ENCODE measurements at regions not wholly inside any gene's neighbourhood (a gene's known extent, or its start where the extent isn't known, plus 50 kb on each side); places are given as distances from the start of the nearest gene placed in this dataset.

DNA sequence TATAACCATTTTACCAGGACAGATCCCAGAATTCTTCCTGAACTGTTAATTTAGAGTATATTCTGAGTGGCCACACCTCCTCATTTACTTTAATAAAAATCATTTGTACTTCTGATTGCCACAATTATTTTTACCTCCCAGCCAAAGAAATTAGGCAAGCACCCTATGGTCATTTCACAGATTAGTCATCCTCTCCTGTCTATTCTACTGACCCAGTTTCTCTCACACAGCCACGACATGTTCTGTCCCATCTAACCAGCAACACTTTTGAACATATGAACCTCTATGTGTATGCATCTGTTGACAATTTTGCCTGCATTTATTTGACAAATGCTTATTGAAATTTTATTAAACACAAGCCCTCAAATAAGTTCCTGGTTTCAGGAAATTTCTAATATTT, 202.6 kb upstream of the STXBP5 start:
- no peak overlapping the region for H3K4me3 Mint-ChIP-seq (ENCODE audit: unreplicated experiment)
- H3K27ac Mint-ChIP-seq (ENCODE audit: unreplicated experiment): no peak overlapping the region

DNA sequence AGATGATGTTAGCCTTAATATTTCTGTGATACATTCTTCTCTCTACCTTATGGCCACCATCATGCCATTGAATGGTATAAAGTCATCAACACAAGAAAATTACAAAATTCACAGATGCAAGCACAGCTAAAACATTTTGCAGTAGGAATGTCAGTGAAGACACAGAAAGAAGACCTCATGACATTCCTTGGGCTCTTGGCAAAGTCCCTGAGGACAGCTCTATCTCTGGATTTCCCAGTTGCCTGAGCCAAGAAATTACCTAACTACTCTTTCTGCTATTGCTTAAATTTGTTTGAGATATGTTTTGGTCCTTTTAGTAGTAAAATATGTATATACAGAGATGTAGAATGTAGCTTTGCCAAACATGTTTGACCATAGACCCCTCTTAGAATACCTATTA, 201.0 kb upstream of the STXBP5 start:
- H3K4me1 Mint-ChIP-seq (ENCODE audit: low read depth, unreplicated experiment): peaks cover 12% of the 10 kb centered on the region
- no peak overlapping the region for H3K4me2 ChIP-seq (ENCODE audit: low read length)
- FAIRE-seq: no peak

More for the DNA sequence above, 202.6 kb upstream of the STXBP5 start:
- TF ChIP-seq CTCF (IDR thresholded peaks at IDR 0.05; ENCODE audit: insufficient read depth, low read depth, low read length): no peak
- TF ChIP-seq EZH2 (IDR thresholded peaks at IDR 0.05; ENCODE audit: insufficient read depth, low read length): no peak
- H3K36me3 Mint-ChIP-seq (ENCODE audit: low read depth, unreplicated experiment): no peaks in the 10 kb centered on the region
- H3K4me1 ChIP-seq (ENCODE audit: insufficient read depth, low read length): no peaks in the 10 kb centered on the region
- H3K9me3 Mint-ChIP-seq (ENCODE audit: unreplicated experiment): no peaks in the 10 kb centered on the region
- H3K9ac ChIP-seq (ENCODE audit: low read length): no peak overlapping the region
- peaks cover 16% of the 10 kb centered on the region for H3K4me1 Mint-ChIP-seq (ENCODE audit: low read depth, unreplicated experiment)
- DNase-seq (ENCODE audit: low read depth) (no peak), FAIRE-seq (peak; percentile 59)
- no peak overlapping the region for H3K27ac ChIP-seq (ENCODE audit: low read depth, low read length)
- no peaks in the 10 kb centered on the region for H3K36me3 ChIP-seq (ENCODE audit: insufficient read depth, low read length)
- H3K79me2 ChIP-seq (ENCODE audit: insufficient read depth, low read length): no peaks in the 10 kb centered on the region
- no peaks in the 10 kb centered on the region for H3K27me3 Mint-ChIP-seq (ENCODE audit: low read depth, unreplicated experiment)
- no peak overlapping the region for H3K4me3 ChIP-seq (ENCODE audit: insufficient read depth, low read depth, low read length)
- no peaks in the 10 kb centered on the region for H4K20me1 ChIP-seq (ENCODE audit: insufficient read depth, low read length)
- H3K4me2 ChIP-seq (ENCODE audit: low read length): no peak overlapping the region
- H3K27me3 ChIP-seq (ENCODE audit: insufficient read depth, low read length): no peaks in the 10 kb centered on the region
- no peaks in the 10 kb centered on the region for H3K9me3 ChIP-seq (ENCODE audit: insufficient read depth, low read depth, low read length)
- no peak overlapping the region for H2AFZ ChIP-seq (ENCODE audit: low read depth, low read length)

More for the DNA sequence above, 201.0 kb upstream of the STXBP5 start:
- H3K4me3 Mint-ChIP-seq (ENCODE audit: unreplicated experiment): no peak overlapping the region
- no peaks in the 10 kb centered on the region for H3K36me3 Mint-ChIP-seq (ENCODE audit: low read depth, unreplicated experiment)
- H3K9me3 ChIP-seq (ENCODE audit: insufficient read depth, low read depth, low read length): no peaks in the 10 kb centered on the region
- no peaks in the 10 kb centered on the region for H3K9me3 Mint-ChIP-seq (ENCODE audit: unreplicated experiment)
- H3K27me3 Mint-ChIP-seq (ENCODE audit: low read depth, unreplicated experiment): no peaks in the 10 kb centered on the region
- H3K79me2 ChIP-seq (ENCODE audit: insufficient read depth, low read length): no peaks in the 10 kb centered on the region
- H3K27ac Mint-ChIP-seq (ENCODE audit: unreplicated experiment): no peak overlapping the region
- H3K4me3 ChIP-seq (ENCODE audit: insufficient read depth, low read depth, low read length): no peak overlapping the region
- H3K4me1 ChIP-seq (ENCODE audit: insufficient read depth, low read length): no peaks in the 10 kb centered on the region
- no peak for DNase-seq (ENCODE audit: low read depth)
- H3K36me3 ChIP-seq (ENCODE audit: insufficient read depth, low read length): no peaks in the 10 kb centered on the region
- no peak for TF ChIP-seq EZH2 (IDR thresholded peaks at IDR 0.05; ENCODE audit: insufficient read depth, low read length)
- TF ChIP-seq CTCF (IDR thresholded peaks at IDR 0.05; ENCODE audit: insufficient read depth, low read depth, low read length): no peak
- no peaks in the 10 kb centered on the region for H3K27me3 ChIP-seq (ENCODE audit: insufficient read depth, low read length)
- H3K9ac ChIP-seq (ENCODE audit: low read length): no peak overlapping the region
- no peak overlapping the region for H2AFZ ChIP-seq (ENCODE audit: low read depth, low read length)
- no peaks in the 10 kb centered on the region for H4K20me1 ChIP-seq (ENCODE audit: insufficient read depth, low read length)
- H3K27ac ChIP-seq (ENCODE audit: low read depth, low read length): no peak overlapping the region
